ENCODE measurements at regions not wholly inside any gene's neighbourhood (a gene's known extent, or its start where the extent isn't known, plus 50 kb on each side); places are given as distances from the start of the nearest gene placed in this dataset.

DNA sequence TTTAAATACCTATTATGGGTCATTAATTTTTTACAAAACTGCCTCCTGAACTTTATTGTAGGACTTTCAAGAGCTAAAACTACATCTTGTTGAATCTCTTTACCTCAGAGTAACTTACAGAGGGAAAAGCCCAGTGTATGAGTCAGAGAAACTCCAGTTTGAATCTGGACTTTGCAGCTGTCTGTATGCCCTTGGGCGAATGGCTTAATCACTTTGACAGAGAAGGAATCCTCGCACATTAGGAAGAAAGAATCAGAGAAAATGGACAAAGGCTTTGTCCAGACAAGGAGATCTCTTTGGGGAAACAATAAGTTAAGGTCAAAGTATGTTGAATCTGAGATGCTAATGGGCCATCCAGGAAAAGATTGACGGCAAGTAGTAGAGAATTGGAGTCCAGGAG, 484.2 kb upstream of the CELF2 start:
- POLR2A ChIA-PET = no interaction called here

More for the DNA sequence above, 484.2 kb upstream of the CELF2 start:
- TF ChIP-seq, protein P1, sequence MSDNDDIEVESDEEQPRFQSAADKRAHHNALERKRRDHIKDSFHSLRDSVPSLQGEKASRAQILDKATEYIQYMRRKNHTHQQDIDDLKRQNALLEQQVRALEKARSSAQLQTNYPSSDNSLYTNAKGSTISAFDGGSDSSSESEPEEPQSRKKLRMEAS (IDR thresholded peaks at IDR 0.05; ENCODE audit: insufficient read depth, insufficient read length) = no peak
- TF ChIP-seq POLR2AphosphoS5 (IDR thresholded peaks at IDR 0.05; ENCODE audit: insufficient read depth, low read depth, low read length) (no peak), FOS (IDR thresholded peaks at IDR 0.05; ENCODE audit: borderline replicate concordance, insufficient read depth, low read length) (no peak), POLR2A (IDR thresholded peaks at IDR 0.05; ENCODE audit: low read depth, low read length) (no peak), MYC (IDR thresholded peaks at IDR 0.05; ENCODE audit: low read depth, low read length) (no peak), GATA2 (IDR thresholded peaks at IDR 0.05; ENCODE audit: insufficient read depth, insufficient read length, low read depth, low read length) (no peak), JUN (IDR thresholded peaks at IDR 0.05; ENCODE audit: borderline replicate concordance, insufficient read depth, insufficient read length, low read depth) (no peak), EZH2 (IDR thresholded peaks at IDR 0.05; ENCODE audit: borderline replicate concordance, low read depth, low read length, severe bottlenecking) (no peak)
- TF ChIP-seq, protein P2, sequence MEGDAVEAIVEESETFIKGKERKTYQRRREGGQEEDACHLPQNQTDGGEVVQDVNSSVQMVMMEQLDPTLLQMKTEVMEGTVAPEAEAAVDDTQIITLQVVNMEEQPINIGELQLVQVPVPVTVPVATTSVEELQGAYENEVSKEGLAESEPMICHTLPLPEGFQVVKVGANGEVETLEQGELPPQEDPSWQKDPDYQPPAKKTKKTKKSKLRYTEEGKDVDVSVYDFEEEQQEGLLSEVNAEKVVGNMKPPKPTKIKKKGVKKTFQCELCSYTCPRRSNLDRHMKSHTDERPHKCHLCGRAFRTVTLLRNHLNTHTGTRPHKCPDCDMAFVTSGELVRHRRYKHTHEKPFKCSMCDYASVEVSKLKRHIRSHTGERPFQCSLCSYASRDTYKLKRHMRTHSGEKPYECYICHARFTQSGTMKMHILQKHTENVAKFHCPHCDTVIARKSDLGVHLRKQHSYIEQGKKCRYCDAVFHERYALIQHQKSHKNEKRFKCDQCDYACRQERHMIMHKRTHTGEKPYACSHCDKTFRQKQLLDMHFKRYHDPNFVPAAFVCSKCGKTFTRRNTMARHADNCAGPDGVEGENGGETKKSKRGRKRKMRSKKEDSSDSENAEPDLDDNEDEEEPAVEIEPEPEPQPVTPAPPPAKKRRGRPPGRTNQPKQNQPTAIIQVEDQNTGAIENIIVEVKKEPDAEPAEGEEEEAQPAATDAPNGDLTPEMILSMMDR (IDR thresholded peaks at IDR 0.05; ENCODE audit: extremely low read depth in 1 of 2, insufficient read depth in 1 of 2, low read depth in 1 of 2, low read length in 2 of 2) = no peak
- no peaks in the 10 kb centered on the region for H3K36me3 ChIP-seq (ENCODE audit: control insufficient read depth in 2 of 2, extremely low read depth in 1 of 2, insufficient read depth in 2 of 2, low read length in 2 of 2)
- DNase-seq (ENCODE audit: low read depth, low spot score) (no peak), FAIRE-seq (no peak)
- H3K9ac ChIP-seq (replicated peaks; ENCODE audit: extremely low read depth, insufficient read depth, low read length) = no peak overlapping the region
- no peak overlapping the region for H3K4me2 ChIP-seq (ENCODE audit: insufficient read depth, low read length)
- H4K20me1 ChIP-seq (replicated peaks; ENCODE audit: control insufficient read depth, extremely low read depth, insufficient read depth, low read length) = no peaks in the 10 kb centered on the region
- dilution Hi-C loops (cut with MboI; ENCODE audit: extremely low pct_ligation_motif_present, low sequenced_read_pairs) = no loop called here
- no peaks in the 10 kb centered on the region for H3K9me1 ChIP-seq (replicated peaks; ENCODE audit: control insufficient read depth, extremely low read depth, insufficient read depth, low read length)
- no peak overlapping the region for H2AFZ ChIP-seq (ENCODE audit: low read depth, low read length)
- no peaks in the 10 kb centered on the region for H3K79me2 ChIP-seq (ENCODE audit: control insufficient read depth, insufficient read depth, low read length)
- H3K9me3 ChIP-seq (replicated peaks; ENCODE audit: control insufficient read depth, insufficient read depth, low read length) = no peaks in the 10 kb centered on the region
- H3K27ac ChIP-seq (ENCODE audit: insufficient read depth, low read depth, low read length) = no peak overlapping the region
- intact Hi-C loops (cut with micrococcal nuclease) = no loop called here
- no TSS peak for BruUV-seq (replicated peaks)
- H3K27me3 ChIP-seq (ENCODE audit: control insufficient read depth in 2 of 2, insufficient read depth in 2 of 2, low read length in 2 of 2) = no peaks in the 10 kb centered on the region
- H3K4me3 ChIP-seq (replicated peaks in 1 of 3; ENCODE audit: insufficient read depth in 1 of 3, low read depth in 1 of 3, low read length in 3 of 3) = no peak overlapping the region
- H3K4me1 ChIP-seq (ENCODE audit: control insufficient read depth, extremely low read depth, insufficient read depth, low read length) = no peaks in the 10 kb centered on the region
- CTCF ChIA-PET = no interaction called here

Measured in endothelial cell of umbilical vein (primary cell).